ENCODE measurements at regions not wholly inside any gene's neighbourhood (a gene's known extent, or its start where the extent isn't known, plus 50 kb on each side); places are given as distances from the start of the nearest gene placed in this dataset.

GRCh38 chr16:5188989-5189352, 91.4 kb upstream of the EEF2KMT start:
- BruUV-seq (replicated peaks): no TSS peak
- Histone ChIP-seq H3K9me3 (ENCODE audit: control insufficient read depth, insufficient read depth, low read length) (peaks cover 2% of the 10 kb centered on the region; the same call in 1 of the 2 replicates), H2AK9ac (replicated peaks; ENCODE audit: low read depth, low read length, poor library complexity) (no peak overlapping the region)

More at GRCh38 chr16:5188989-5189352, 91.4 kb upstream of the EEF2KMT start:
- dilution Hi-C loops (cut with HindIII; ENCODE audit: low sequenced_read_pairs, unreplicated experiment) (no loop called here), in situ Hi-C loops (cut with MboI; ENCODE audit: low sequenced_read_pairs) (no loop called here), intact Hi-C loops (cut with micrococcal nuclease) (no loop called here)
- H3K14ac ChIP-seq (replicated peaks; ENCODE audit: low read depth, low read length): no peak overlapping the region
- no peak overlapping the region for H2BK15ac ChIP-seq (ENCODE audit: low read depth, low read length)
- H3K4ac ChIP-seq (ENCODE audit: low read depth, low read length): no peak overlapping the region
- DNase-seq (no peak), ATAC-seq (ENCODE audit: low read depth) (no peak)
- H3K4me1 ChIP-seq (ENCODE audit: control insufficient read depth, insufficient read depth, low read length): no peaks in the 10 kb centered on the region
- no peak overlapping the region for H2BK20ac ChIP-seq (ENCODE audit: low read depth, low read length)
- no peaks in the 10 kb centered on the region for H3K36me3 ChIP-seq (ENCODE audit: control insufficient read depth, insufficient read depth, low read length)
- no peak overlapping the region for H4K5ac ChIP-seq (ENCODE audit: low read depth, low read length)
- no peak overlapping the region for H3K4me3 ChIP-seq (ENCODE audit: insufficient read depth, low read depth, low read length)
- H3K4me2 ChIP-seq (ENCODE audit: low read depth, low read length): no peak overlapping the region
- H2AFZ ChIP-seq (replicated peaks; ENCODE audit: low read length, poor library complexity): no peak overlapping the region
- H3K27me3 ChIP-seq (ENCODE audit: control insufficient read depth, insufficient read depth, low read length): no peaks in the 10 kb centered on the region
- no peak overlapping the region for H2AK5ac ChIP-seq (ENCODE audit: low read depth, low read length)
- no peak overlapping the region for H3K56ac ChIP-seq (ENCODE audit: extremely low read depth, insufficient read depth, low read length)
- no peak overlapping the region for H2BK5ac ChIP-seq (ENCODE audit: low read depth, low read length, poor library complexity, severe bottlenecking)
- no peaks in the 10 kb centered on the region for H3K9me1 ChIP-seq (ENCODE audit: insufficient read depth, low read length)
- ChIA-PET CTCF (no interaction called here), POLR2A (ENCODE audit: unreplicated experiment) (no interaction called here)
- H3K18ac ChIP-seq (ENCODE audit: low read depth, low read length): no peak overlapping the region
- H3K79me1 ChIP-seq (ENCODE audit: low read depth in 1 of 2, low read length in 2 of 2): no peaks in the 10 kb centered on the region
- no peak overlapping the region for H3K27ac ChIP-seq (ENCODE audit: insufficient read depth, low read length)
- H3K9ac ChIP-seq (ENCODE audit: low read depth, low read length): no peak overlapping the region
- H4K8ac ChIP-seq (ENCODE audit: low read depth in 2 of 2, low read length in 2 of 2): no peak overlapping the region
- H4K91ac ChIP-seq (ENCODE audit: insufficient read depth, low read depth, low read length): no peak overlapping the region
- no peak overlapping the region for H2BK120ac ChIP-seq (ENCODE audit: low read depth, low read length)
- WGBS, 2 experiments (ENCODE audit: extremely low coverage in 2 of 2, insufficient read length in 1 of 2): no CpG with 5 or more reads among the region's 1 CpG
- TF ChIP-seq POLR2A (IDR thresholded peaks at IDR 0.05; ENCODE audit: low read depth, low read length) (no peak), CHD1 (IDR thresholded peaks at IDR 0.05; ENCODE audit: low read depth, low read length) (no peak), NFE2L2 (IDR thresholded peaks at IDR 0.05; ENCODE audit: low read depth, low read length) (no peak), MAZ (IDR thresholded peaks at IDR 0.05; ENCODE audit: borderline replicate concordance, low read depth, low read length) (no peak)
- no peaks in the 10 kb centered on the region for H4K20me1 ChIP-seq (ENCODE audit: insufficient read depth, low read length)
- no peak overlapping the region for H3K23ac ChIP-seq (ENCODE audit: low read depth, low read length)
